ENCODE measurements at regions not wholly inside any gene's neighbourhood (a gene's known extent, or its start where the extent isn't known, plus 50 kb on each side); places are given as distances from the start of the nearest gene placed in this dataset.

DNA sequence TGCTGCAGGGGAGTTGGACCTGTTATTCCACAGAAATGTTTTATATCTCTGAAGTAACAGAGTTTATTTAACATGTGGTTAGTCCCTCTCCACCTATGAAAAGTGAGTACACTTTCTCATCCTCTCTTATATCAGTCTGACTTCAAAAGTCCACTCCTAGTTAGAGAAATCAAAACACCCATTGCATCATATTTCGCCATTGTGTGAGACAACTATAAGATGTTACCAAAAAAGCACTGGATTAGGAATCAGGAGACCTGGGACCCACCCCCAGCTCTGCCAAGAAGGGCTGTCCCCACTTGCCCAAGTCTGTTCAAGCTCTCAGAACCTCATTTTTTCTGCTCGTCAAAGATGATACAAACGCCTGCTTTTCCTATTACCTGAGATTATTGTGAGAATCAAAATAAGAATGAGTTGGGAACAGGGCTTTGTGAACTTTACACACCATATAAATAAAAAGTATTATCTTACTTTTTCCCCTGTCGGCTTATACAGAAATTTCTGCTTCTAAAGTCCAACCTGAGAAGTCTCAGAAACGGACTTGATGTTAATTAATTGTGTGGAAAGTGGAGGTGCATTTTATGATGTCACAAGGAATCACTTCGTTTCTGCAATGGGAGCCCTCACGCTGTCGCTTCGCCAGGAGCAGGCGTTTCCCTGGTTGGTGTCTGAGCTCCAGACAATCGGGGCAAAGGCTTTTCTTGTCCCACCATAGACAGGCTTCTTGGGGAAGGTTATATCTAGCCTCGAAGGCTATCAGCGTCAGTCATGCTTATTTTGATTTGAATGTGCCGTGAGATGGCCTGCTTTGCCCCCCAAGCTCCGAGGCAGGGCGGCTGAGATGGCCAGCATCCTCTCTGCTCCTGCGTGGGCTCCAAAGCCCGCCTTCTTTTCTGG lies 89.6 kb upstream of the ZNF516 start:
- Histone ChIP-seq H3K56ac (ENCODE audit: insufficient read length, low read depth, low read length) (no peak overlapping the region), H3K27ac (ENCODE audit: insufficient read length, low read depth, low read length) (no peak overlapping the region), H2AK5ac (ENCODE audit: insufficient read length, low read length) (no peak overlapping the region), H2BK120ac (ENCODE audit: low read depth, low read length, poor library complexity, severe bottlenecking) (no peak overlapping the region), H4K91ac (ENCODE audit: insufficient read length, low read depth, low read length) (no peak overlapping the region), H2BK20ac (ENCODE audit: low read depth, low read length, poor library complexity, severe bottlenecking) (no peak overlapping the region), H3K27me3 (ENCODE audit: insufficient read depth, low read length) (no peaks in the 10 kb centered on the region), H2BK5ac (ENCODE audit: insufficient read length, low read length) (no peak overlapping the region), H4K8ac (replicated peaks; ENCODE audit: insufficient read length, low read depth, low read length) (no peak overlapping the region), H3K4ac (ENCODE audit: low read depth, low read length) (no peak overlapping the region), H3K79me1 (ENCODE audit: insufficient read depth, low read depth, low read length, poor library complexity, severe bottlenecking) (no peaks in the 10 kb centered on the region), H3K4me1 (ENCODE audit: insufficient read depth, low read length) (no peaks in the 10 kb centered on the region), H3K9ac (ENCODE audit: extremely low read depth, insufficient read length, low read length) (no peak overlapping the region), H3K23ac (ENCODE audit: insufficient read length, low read depth, low read length) (no peak overlapping the region), H3K4me2 (ENCODE audit: insufficient read depth, insufficient read length, low read length) (no peak overlapping the region), H2AFZ (ENCODE audit: low read length) (no peak overlapping the region), H3K79me2 (ENCODE audit: insufficient read depth, low read length) (no peaks in the 10 kb centered on the region), H4K20me1 (ENCODE audit: control insufficient read depth, insufficient read depth, insufficient read length) (no peaks in the 10 kb centered on the region), H3K23me2 (ENCODE audit: insufficient read length, low read depth, low read length, poor library complexity, severe bottlenecking) (peaks cover 5% of the 10 kb centered on the region), H3T11ph (ENCODE audit: low read length) (no peak overlapping the region), H4K5ac (ENCODE audit: insufficient read length, low read depth, low read length) (no peak overlapping the region), H3K18ac (ENCODE audit: insufficient read length, low read depth, low read length) (no peak overlapping the region), H3K14ac (ENCODE audit: insufficient read depth, low read length) (no peak overlapping the region), H3K9me3 (ENCODE audit: control insufficient read depth, low read depth, low read length) (no peaks in the 10 kb centered on the region), H2BK15ac (ENCODE audit: low read depth, low read length) (no peak overlapping the region), H2BK12ac (ENCODE audit: insufficient read length, low read depth, low read length) (no peak overlapping the region)
- H3K4me3 Mint-ChIP-seq: no peak overlapping the region
- no peak for DNase-seq
- no CpG with 5 or more reads among the region's 18 CpGs for WGBS (ENCODE audit: extremely low coverage, insufficient read length, low lambda C conversion rate)
- H3K27me3 Mint-ChIP-seq (ENCODE audit: low read depth): peaks cover 15% of the 10 kb centered on the region
- no peaks in the 10 kb centered on the region for H3K9me3 Mint-ChIP-seq
- peaks cover 13 to 16% of the 10 kb centered on the region in 2 experiments for H3K4me1 Mint-ChIP-seq
- no peaks in the 10 kb centered on the region for H3K36me3 Mint-ChIP-seq (ENCODE audit: insufficient read depth in 1 of 3, low read depth in 3 of 3)
- H3K27ac Mint-ChIP-seq: no peak overlapping the region
- TF ChIP-seq, protein P1, sequence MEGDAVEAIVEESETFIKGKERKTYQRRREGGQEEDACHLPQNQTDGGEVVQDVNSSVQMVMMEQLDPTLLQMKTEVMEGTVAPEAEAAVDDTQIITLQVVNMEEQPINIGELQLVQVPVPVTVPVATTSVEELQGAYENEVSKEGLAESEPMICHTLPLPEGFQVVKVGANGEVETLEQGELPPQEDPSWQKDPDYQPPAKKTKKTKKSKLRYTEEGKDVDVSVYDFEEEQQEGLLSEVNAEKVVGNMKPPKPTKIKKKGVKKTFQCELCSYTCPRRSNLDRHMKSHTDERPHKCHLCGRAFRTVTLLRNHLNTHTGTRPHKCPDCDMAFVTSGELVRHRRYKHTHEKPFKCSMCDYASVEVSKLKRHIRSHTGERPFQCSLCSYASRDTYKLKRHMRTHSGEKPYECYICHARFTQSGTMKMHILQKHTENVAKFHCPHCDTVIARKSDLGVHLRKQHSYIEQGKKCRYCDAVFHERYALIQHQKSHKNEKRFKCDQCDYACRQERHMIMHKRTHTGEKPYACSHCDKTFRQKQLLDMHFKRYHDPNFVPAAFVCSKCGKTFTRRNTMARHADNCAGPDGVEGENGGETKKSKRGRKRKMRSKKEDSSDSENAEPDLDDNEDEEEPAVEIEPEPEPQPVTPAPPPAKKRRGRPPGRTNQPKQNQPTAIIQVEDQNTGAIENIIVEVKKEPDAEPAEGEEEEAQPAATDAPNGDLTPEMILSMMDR (conservative IDR thresholded peaks at IDR 0.05): no peak
